ENCODE measurements at regions not wholly inside any gene's neighbourhood (a gene's known extent, or its start where the extent isn't known, plus 50 kb on each side); places are given as distances from the start of the nearest gene placed in this dataset.
"Not testable (repeated sequence)": the region's sequence is repeated elsewhere in the genome, so short reads cannot be mapped to it uniquely, and the experiment has no call there.

- no peak for TF ChIP-seq CTCF (IDR thresholded peaks at IDR 0.05; ENCODE audit: insufficient read depth, low read depth, low read length)
- POLR2A ChIA-PET: no interaction called here
- no peak for DNase-seq (ENCODE audit: low read depth)
- Histone ChIP-seq H3K4me3 (ENCODE audit: low read depth, low read length) (no peak overlapping the region), H3K36me3 (ENCODE audit: control insufficient read depth, insufficient read depth, low read length) (no peaks in the 10 kb centered on the region), H3K27me3 (ENCODE audit: control insufficient read depth, insufficient read depth, low read length) (no peaks in the 10 kb centered on the region)
- CTCF ChIA-PET: no interaction called here
These were observed 89.9 kb upstream of the STEAP1 start for GRCh38 chr7:90064370-90064769.

DNA sequence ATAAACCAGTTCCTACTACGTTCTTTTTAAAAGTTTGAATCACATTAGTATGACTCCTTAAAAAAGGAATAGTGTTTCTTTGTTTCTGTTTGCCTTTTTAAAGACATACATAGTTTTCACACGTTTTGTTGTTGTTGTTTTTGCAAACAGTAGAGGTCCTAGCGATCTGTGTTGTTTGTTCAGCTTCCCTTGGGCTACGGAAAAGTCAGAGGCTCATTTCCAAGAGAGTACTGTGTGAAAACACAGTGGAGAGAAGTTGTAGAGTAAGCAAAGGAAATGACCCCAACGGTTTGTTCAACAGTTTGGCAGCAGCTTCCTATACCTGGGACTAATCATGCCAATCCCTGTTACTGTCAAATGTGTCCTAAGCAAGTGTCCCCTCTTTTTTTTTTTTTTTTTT is 87.1 kb upstream of the STEAP1 start:
- Histone ChIP-seq H3K36me3 (ENCODE audit: control insufficient read depth, insufficient read depth, low read length) (no peaks in the 10 kb centered on the region), H3K4me3 (ENCODE audit: low read depth, low read length) (no peak overlapping the region), H3K27me3 (ENCODE audit: control insufficient read depth, insufficient read depth, low read length) (no peaks in the 10 kb centered on the region)
- no peak for TF ChIP-seq CTCF (IDR thresholded peaks at IDR 0.05; ENCODE audit: insufficient read depth, low read depth, low read length)
- CTCF ChIA-PET: no interaction called here
- DNase-seq (ENCODE audit: low read depth): no peak
- POLR2A ChIA-PET: no interaction called here

- H3K4me3 ChIP-seq (ENCODE audit: low read depth, low read length); CTCF ChIA-PET; H3K27me3 ChIP-seq (ENCODE audit: control insufficient read depth, insufficient read depth, low read length); H3K36me3 ChIP-seq (ENCODE audit: control insufficient read depth, insufficient read depth, low read length); DNase-seq (ENCODE audit: low read depth): not testable (repeated sequence)
- POLR2A ChIA-PET: interaction anchor here (0.6 kb wide), 1 partner anchor 1805 kb away, joined by 10 read pairs; no protein-coding TSS in a partner anchor
These were observed 84.0 kb upstream of the STEAP1 start for GRCh38 chr7:90070238-90070637.

DNA sequence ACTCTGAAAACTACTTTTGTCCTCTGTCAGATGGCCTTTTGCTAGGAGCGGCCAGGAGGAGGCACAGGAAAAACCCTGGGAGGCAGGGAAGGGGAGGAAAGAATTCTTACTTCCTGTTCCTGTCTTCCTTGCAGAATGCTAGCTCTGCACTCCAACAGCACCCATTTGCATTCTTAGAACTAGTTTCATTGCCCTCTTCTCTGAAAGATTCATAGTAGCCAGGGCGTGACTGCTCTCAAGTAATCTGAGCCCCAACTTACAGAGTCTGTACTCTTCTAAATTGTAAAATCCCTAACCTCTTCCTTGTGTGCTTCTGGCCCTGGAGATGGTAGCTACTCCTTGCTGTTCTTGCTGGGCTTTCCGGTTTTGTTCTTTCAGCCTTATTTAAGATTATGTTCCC is 75.3 kb upstream of the STEAP1 start:
- no peaks in the 10 kb centered on the region for H3K36me3 ChIP-seq (ENCODE audit: control insufficient read depth, insufficient read depth, low read length)
- ChIA-PET POLR2A (no interaction called here), CTCF (no interaction called here)
- DNase-seq (ENCODE audit: low read depth): no peak
- no peaks in the 10 kb centered on the region for H3K27me3 ChIP-seq (ENCODE audit: control insufficient read depth, insufficient read depth, low read length)
- no peak overlapping the region for H3K4me3 ChIP-seq (ENCODE audit: low read depth, low read length)
- no peak for TF ChIP-seq CTCF (IDR thresholded peaks at IDR 0.05; ENCODE audit: insufficient read depth, low read depth, low read length)

DNA sequence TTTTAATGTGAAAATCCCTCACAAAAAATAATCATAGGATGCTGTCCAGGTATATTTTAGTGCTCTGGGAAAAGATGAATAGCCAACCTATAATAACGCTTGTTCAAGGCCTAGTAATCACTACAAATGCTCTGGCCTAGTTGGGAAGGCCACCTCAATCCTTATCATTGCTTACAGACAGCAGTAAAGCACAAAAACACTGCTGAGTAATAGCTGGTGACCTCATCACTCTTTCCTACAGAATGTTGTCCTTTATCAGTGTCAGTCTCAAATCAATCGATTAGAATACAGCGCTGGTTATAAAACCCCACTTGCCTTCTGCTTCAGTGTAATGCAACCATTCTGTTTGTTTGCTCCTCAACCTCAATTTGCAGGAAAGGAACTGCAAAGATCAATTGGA is 72.6 kb upstream of the STEAP1 start:
- Histone ChIP-seq H3K4me3 (ENCODE audit: low read depth, low read length) (no peak overlapping the region), H3K36me3 (ENCODE audit: control insufficient read depth, insufficient read depth, low read length) (no peaks in the 10 kb centered on the region), H3K27me3 (ENCODE audit: control insufficient read depth, insufficient read depth, low read length) (no peaks in the 10 kb centered on the region)
- ChIA-PET POLR2A (no interaction called here), CTCF (no interaction called here)
- no peak for DNase-seq (ENCODE audit: low read depth)
- no peak for TF ChIP-seq CTCF (IDR thresholded peaks at IDR 0.05; ENCODE audit: insufficient read depth, low read depth, low read length)

GRCh38 chr7:90092506-90092905 is 61.8 kb upstream of the STEAP1 start:
- POLR2A ChIA-PET: no interaction called here
- TF ChIP-seq CTCF (IDR thresholded peaks at IDR 0.05; ENCODE audit: insufficient read depth, low read depth, low read length): no peak
- H3K4me3 ChIP-seq (ENCODE audit: low read depth, low read length): no peak overlapping the region
- H3K36me3 ChIP-seq (ENCODE audit: control insufficient read depth, insufficient read depth, low read length): no peaks in the 10 kb centered on the region
- CTCF ChIA-PET: no interaction called here
- no peaks in the 10 kb centered on the region for H3K27me3 ChIP-seq (ENCODE audit: control insufficient read depth, insufficient read depth, low read length)
- no peak for DNase-seq (ENCODE audit: low read depth)
